ENCODE measurements at regions not wholly inside any gene's neighbourhood (a gene's known extent, or its start where the extent isn't known, plus 50 kb on each side); places are given as distances from the start of the nearest gene placed in this dataset.
"Not testable (repeated sequence)": the region's sequence is repeated elsewhere in the genome, so short reads cannot be mapped to it uniquely, and the experiment has no call there.

DNA sequence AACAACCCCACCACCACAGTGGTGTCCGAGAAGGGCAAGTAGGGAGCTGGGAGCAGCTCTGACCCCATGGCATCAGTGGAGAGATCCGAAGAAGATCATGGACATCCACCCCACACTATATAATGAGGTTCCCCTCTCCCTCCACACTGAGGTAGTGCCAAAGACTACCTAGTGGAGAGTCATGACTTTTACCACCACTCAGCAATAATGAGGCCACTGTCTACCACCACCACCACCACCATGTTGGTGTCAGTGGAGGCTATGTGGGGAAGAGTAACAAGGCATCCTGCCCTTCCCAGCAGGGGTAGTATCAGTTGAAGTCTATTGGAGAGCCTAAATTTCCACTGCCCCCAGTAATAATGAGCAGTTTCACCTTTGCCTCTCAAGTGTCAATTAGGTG, 321.7 kb upstream of the ZC3H15 start:
- no peak for DNase-seq
- no peak for ATAC-seq
- 96% methylated on average over 2 of the region's 2 CpGs for WGBS, 2 donors
- H3K9me3 ChIP-seq: no peaks in the 10 kb centered on the region
- H3K4me1 ChIP-seq: no peaks in the 10 kb centered on the region
- H3K4me3 ChIP-seq: no peak overlapping the region
- intact Hi-C loops (cut with DNase I): no loop called here
- TF ChIP-seq, protein P1, sequence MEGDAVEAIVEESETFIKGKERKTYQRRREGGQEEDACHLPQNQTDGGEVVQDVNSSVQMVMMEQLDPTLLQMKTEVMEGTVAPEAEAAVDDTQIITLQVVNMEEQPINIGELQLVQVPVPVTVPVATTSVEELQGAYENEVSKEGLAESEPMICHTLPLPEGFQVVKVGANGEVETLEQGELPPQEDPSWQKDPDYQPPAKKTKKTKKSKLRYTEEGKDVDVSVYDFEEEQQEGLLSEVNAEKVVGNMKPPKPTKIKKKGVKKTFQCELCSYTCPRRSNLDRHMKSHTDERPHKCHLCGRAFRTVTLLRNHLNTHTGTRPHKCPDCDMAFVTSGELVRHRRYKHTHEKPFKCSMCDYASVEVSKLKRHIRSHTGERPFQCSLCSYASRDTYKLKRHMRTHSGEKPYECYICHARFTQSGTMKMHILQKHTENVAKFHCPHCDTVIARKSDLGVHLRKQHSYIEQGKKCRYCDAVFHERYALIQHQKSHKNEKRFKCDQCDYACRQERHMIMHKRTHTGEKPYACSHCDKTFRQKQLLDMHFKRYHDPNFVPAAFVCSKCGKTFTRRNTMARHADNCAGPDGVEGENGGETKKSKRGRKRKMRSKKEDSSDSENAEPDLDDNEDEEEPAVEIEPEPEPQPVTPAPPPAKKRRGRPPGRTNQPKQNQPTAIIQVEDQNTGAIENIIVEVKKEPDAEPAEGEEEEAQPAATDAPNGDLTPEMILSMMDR (IDR thresholded peaks at IDR 0.05): no peak
- no peak for FAIRE-seq
- H3K36me3 ChIP-seq: no peaks in the 10 kb centered on the region
- H3K27ac ChIP-seq: no peak overlapping the region
- H3K27me3 ChIP-seq: no peaks in the 10 kb centered on the region

DNA sequence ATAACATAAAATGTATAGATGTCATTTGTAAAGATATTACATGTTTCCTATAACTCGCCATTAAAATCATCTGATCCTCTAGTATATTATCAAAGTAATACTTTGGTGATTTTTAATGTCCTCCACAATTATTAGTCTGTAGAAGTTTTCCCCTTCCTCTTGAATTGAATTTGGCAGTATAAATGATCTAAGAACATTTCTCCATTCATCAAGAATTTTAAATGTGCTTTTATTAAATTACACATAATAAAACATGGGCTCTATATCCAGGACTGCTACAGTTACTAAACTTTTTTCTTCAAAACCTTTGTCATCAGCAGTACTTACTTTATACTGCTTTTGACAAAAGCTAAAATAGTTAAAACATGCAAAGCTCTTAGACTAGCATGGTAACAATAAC, 315.4 kb upstream of the ZC3H15 start:
- H3K27ac ChIP-seq: no peak overlapping the region
- no peak overlapping the region for H3K4me3 ChIP-seq
- intact Hi-C loops (cut with DNase I): no loop called here
- H3K9me3 ChIP-seq: no peaks in the 10 kb centered on the region
- no peaks in the 10 kb centered on the region for H3K4me1 ChIP-seq
- DNase-seq (no peak), ATAC-seq (no peak), FAIRE-seq (no peak)
- no peaks in the 10 kb centered on the region for H3K27me3 ChIP-seq
- TF ChIP-seq, protein P1 (IDR thresholded peaks at IDR 0.05): no peak
- WGBS, 2 donors: 96 to 97% methylated on average over 1 of the region's 1 CpG
- no peaks in the 10 kb centered on the region for H3K36me3 ChIP-seq

DNA sequence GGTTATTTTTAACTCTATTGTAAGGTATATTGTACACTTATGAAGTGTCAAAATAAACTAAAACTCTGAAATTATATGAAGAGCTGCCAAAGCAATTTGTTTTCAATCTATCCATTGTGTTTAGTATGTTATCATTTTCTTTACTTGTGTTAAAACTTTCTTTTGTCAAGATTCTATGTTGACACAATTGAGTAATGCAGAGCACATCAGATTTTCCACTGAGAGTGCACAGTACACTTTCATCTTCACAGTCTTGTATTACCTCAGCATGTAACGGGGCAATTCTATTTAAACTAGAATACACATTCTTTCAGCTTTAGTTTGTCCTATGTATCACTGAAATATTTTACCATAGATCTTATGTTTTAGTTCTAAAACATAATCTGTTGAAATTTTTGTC, 304.4 kb upstream of the ZC3H15 start:
- 86 to 93% methylated on average over 1 of the region's 1 CpG for whole genome bisulfite sequencing, 2 donors
- intact Hi-C loops (cut with DNase I): no loop called here
- FAIRE-seq (no peak), ATAC-seq (no peak), DNase-seq (no peak)
- Histone ChIP-seq H3K36me3 (no peaks in the 10 kb centered on the region), H3K9me3 (no peaks in the 10 kb centered on the region), H3K27ac (no peak overlapping the region), H3K4me3 (no peak overlapping the region), H3K27me3 (no peaks in the 10 kb centered on the region), H3K4me1 (no peaks in the 10 kb centered on the region)
- TF ChIP-seq, protein P1 (IDR thresholded peaks at IDR 0.05): no peak

DNA sequence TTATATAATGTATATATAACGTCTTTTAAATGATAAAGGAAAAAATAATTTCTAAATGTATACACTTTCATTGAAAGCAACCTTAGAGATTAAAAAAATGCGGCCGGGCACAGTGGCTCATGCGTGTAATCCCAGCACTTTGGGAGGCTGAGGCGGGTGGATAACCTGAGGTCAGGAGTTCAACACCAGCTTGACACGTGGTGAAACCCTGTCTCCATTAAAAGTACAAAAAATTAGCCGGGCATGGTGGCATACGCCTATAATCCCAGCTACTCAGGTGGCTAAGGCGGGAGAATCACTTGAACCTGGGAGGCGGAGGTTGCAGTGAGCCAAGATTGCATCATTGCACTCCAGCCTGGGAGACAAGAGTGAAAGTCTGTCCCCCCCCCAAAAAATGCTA, 303.7 kb upstream of the ZC3H15 start:
- H3K9me3 ChIP-seq; ATAC-seq; H3K27me3 ChIP-seq; FAIRE-seq; H3K27ac ChIP-seq; H3K4me3 ChIP-seq; DNase-seq; H3K36me3 ChIP-seq; H3K4me1 ChIP-seq; intact Hi-C loops (cut with DNase I): not testable (repeated sequence)
- 89 to 92% methylated on average over 10 of the region's 10 CpGs for WGBS, 2 donors

DNA sequence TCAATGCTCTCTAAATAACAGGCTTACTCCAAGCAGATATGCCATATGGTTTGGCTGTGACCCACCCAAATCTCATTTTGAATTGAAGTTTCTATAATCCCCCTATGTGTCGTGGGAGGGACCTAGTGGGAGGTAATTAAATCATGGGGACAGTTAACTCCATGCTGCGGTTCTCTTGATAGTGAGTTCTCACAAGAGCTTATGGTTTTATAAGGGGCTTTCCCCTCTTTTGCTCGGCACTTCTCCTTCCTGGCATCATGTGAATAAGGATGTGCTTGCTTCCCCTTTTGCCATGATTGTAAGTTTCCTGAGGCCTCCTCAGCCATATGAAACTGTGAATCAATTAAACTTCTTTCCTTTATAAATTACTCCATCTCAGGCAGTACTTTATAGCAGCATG, 302.7 kb upstream of the ZC3H15 start:
- 88 to 92% methylated on average over 3 of the region's 3 CpGs for WGBS, 2 donors
- intact Hi-C loops (cut with DNase I): no loop called here
- no peak overlapping the region for H3K4me3 ChIP-seq
- no peaks in the 10 kb centered on the region for H3K9me3 ChIP-seq
- TF ChIP-seq, protein P1 (IDR thresholded peaks at IDR 0.05): no peak
- no peak for DNase-seq
- no peak overlapping the region for H3K27ac ChIP-seq
- no peaks in the 10 kb centered on the region for H3K27me3 ChIP-seq
- no peak for FAIRE-seq
- no peaks in the 10 kb centered on the region for H3K36me3 ChIP-seq
- no peaks in the 10 kb centered on the region for H3K4me1 ChIP-seq
- ATAC-seq: no peak

DNA sequence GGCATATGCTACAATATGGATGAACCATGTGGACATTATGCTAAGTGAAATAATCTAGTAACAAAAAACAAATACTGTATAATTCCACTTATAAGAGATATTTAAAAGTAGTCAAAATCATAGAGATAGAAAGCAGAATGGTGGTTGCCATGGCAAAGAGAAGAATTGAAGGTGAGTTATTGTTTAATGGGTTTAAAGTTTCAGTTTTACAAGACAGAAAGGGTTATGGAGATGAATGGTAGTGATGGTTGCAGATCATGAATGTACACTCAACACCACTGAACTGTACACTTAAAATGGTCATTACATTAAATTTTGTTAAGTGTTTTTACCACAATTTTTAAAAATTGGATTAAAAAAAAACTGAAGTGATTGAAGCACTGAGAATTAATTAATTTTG, 298.2 kb upstream of the ZC3H15 start:
- FAIRE-seq (no peak), ATAC-seq (no peak), DNase-seq (no peak)
- TF ChIP-seq, protein P1 (IDR thresholded peaks at IDR 0.05): no peak
- no peak overlapping the region for H3K27ac ChIP-seq
- no peaks in the 10 kb centered on the region for H3K27me3 ChIP-seq
- no peaks in the 10 kb centered on the region for H3K9me3 ChIP-seq
- H3K4me3 ChIP-seq: no peak overlapping the region
- H3K4me1 ChIP-seq: no peaks in the 10 kb centered on the region
- H3K36me3 ChIP-seq: no peaks in the 10 kb centered on the region
- intact Hi-C loops (cut with DNase I): no loop called here

Data from pancreas (tissue), 10 donors.